Activated CD4-positive, CD25-positive, alpha-beta regulatory T cell treated with anti-CD3 and anti-CD28 coated beads, Interleukin-2, amount 50 U/mL, for 72 hours (primary cell): ENCODE measurements at regions not wholly inside any gene's neighbourhood (a gene's known extent, or its start where the extent isn't known, plus 50 kb on each side); places are given as distances from the start of the nearest gene placed in this dataset.
A peak's percentile ranks its signal among the peaks of the same experiment; 100 is the strongest.

Source experiments
- DNase-seq: peaks from one replicate; pipeline ENCODE4 v3.0.0; 2021

DNA sequence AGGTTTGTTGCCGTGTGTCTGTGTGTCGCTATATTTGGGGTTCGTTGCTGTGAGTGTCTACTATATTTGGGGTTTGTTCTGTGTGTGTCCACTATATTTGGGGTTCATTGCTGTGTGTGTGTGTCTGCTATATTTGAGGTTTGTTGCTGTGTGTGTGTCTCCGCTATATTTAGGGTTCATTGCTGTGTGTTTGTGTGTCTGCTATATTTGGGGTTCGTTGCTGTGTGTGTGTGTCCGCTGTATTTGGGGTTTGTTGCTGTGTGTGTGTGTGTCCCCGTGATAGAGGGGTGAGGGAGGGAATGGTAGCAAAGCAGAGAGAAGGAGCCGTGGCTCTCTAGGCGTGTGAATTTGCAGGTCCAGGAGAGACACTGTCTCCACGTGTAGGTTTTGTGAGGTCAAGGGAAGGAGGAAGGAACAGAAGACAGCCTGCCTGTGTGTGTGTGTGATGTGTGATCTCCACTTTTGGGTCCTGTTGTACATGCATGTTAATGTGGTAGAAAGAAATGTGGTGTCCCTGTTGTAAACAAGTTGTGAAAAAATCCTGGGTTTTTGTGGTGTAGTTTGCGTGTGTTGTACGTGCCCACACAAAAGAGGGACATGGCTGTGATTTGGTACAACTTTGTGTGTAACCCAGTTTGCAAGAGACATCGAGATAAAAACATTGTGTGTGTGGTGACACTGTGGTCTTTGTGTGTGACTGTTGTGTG, 56.3 kb upstream of the ECE1 start:
- no peak for DNase-seq

- DNase-seq, result peak; percentile 40
Measured at GRCh38 chr1:21344750-21345443, 54.6 kb upstream of the ECE1 start.

- DNase-seq, result no peak
Measured at GRCh38 chr1:21344098-21344749, 54.0 kb upstream of the ECE1 start.

DNA sequence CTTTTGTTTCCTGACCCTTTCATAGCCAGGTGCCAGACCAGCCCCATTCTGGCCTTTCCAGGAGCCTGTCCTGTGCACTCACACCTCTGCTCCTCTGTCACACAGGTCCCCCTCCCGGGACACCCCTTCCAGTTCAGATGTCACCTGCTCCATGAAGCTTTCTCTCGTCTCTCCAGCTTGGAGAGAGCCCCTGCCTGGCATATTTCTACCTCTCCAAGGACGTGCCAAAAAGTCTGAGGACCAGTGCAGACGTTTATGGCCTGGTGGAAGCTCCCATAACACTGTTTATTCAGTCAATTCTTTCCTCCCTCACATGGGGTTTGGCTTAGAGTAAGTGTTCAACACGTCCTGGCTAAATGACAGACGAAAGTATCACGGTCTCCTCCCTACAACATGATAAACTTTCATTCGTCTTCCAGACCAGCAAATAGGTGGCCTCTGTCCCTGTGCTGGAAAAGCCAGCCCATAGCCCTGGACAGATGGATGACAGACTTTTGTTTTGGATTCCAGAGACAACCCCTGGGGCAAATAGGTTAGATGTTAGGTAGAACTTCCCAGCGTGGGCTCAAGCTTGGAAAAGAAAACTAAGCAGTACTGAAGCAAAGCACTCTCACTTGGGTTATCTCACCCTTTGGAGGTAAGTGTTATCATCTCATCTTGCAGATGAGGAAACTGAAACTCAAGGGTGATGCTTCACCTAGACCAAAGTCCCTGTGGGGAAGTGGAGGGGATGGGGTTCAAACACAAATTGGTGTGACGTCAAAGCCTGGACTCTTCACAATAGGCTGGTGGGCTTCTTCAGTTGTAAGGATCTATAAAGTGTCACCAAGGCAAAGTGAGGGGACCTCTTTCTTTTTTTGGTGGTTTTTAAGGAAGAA, 52.9 kb upstream of the ECE1 start:
- DNase-seq, result no peak

DNA sequence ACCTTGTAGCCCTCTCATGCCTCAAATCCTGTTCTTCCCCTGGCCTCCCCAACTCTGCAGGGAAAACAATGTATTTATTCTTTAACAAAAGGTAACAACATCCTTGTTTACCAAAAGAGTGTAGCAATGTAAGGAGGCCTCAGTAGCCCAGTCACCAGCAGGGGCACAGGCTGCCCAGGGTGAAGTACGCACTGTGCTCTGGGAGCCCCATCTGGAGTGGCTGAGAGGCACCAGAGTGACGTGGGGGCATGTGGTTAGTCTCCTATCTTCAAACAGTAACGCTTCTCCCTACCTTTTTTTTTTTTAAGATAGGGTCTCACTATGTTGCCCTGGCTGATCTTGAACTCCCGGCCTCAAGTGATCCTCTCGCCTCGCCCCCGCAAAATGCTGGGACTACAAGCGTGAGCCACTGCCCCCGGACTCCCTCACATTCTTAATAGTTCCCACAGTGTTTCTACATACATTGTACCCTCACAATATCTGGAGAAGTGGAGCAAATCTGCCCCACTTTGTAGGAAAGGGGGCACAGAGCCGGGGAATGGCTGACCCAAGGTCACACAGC, 51.3 kb upstream of the ECE1 start:
- no peak for DNase-seq

- no peak for DNase-seq
Measured at GRCh38 chr1:21341022-21341421, 50.8 kb upstream of the ECE1 start.

GRCh38 chr1:21340230-21340945, 50.1 kb upstream of the ECE1 start:
- DNase-seq, result no peak
